Erythroblast (primary cell): ENCODE measurements at regions not wholly inside any gene's neighbourhood (a gene's known extent, or its start where the extent isn't known, plus 50 kb on each side); places are given as distances from the start of the nearest gene placed in this dataset.

Experiments
- GATA1 ChIP-seq: IDR thresholded peaks from 2 replicates; pipeline ENCODE4 v1.6.1; 2011; ENCODE audit warnings: low read depth, mild to moderate bottlenecking, control low read depth, low read length, moderate library complexity
- POLR2A ChIP-seq: IDR thresholded peaks from 2 replicates; pipeline ENCODE4 v1.6.1; 2011; ENCODE audit warnings: mild to moderate bottlenecking, low read length

DNA sequence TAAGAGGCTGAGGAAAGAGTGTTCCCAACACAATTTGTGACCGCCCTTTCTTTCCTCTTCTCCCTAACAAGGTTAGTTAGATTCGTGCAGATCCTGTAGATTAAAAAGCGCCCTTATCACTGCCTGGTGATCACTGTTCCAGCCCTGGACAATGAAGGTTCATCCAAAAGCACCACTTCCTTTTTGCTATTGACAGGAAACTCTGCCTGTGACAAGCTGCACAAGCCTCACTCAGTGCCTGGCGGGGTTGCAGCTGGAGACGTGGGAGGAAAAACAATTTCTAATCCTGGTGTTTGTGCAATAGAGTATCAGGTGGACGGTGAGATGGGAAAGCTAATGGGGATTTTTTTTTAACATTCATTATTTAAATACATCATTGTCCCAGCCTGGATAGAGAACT lies 105.9 kb upstream of the CAV2 start:
- TF ChIP-seq POLR2A (no peak), GATA1 (no peak)
